NCI-H146 treated with DMSO at 0.1 percent for 48 hours (cell line): ENCODE measurements at regions not wholly inside any gene's neighbourhood (a gene's known extent, or its start where the extent isn't known, plus 50 kb on each side); places are given as distances from the start of the nearest gene placed in this dataset.

Source experiments
- DNase-seq: peaks from one replicate; lab custom pipeline; 2025; ENCODE audit not compliant: unreplicated experiment; lab: John Stamatoyannopoulos, UW

GRCh38 chr6:44603044-44603686 is 215.7 kb downstream of the CDC5L start:
- DNase-seq = no peak

DNA sequence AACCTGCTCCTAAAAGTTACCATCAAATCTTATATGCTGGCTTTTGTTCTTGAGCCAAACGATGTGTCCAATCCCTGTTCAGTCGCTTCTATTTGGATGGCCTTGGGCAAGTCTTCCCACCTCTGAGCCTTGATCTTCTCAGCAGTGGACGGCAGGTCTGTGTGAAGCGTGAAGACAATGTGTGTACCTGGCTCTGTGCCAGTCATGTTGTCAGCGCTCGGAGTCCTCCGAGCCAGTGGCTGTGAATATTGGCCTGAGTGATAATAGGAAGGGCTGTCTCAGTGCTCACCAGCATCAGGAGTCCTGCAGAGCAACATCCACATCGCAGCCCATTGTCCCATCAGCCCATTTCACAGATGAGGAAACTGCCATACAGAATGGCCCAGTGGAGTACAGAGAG is 219.0 kb downstream of the CDC5L start:
- no peak for DNase-seq

- no peak for DNase-seq
Measured at GRCh38 chr6:44606976-44607375, 219.5 kb downstream of the CDC5L start.

GRCh38 chr6:44608175-44608574 is 220.7 kb downstream of the CDC5L start:
- no peak for DNase-seq

GRCh38 chr6:44609051-44609612 is 221.6 kb downstream of the CDC5L start:
- no peak for DNase-seq

DNA sequence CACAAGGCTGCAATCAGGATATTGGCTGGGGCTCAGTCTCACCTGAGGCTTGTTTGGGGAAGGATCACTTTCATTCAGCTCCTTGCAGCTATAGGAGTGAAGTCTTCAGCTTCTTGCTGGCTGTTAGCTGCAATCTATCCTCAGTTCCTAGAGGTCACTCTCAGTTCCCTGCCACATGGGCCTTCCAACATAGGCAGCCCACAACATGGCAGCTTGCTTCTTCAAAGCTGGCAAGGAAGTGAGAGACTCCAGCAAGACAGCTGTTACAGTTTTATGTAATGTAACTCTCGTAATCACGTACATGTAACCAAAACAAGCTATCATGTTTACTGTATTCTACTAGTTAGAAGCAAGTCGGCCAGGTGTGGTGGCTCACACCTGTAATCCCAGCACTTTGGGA is 226.9 kb downstream of the CDC5L start:
- no peak for DNase-seq

DNA sequence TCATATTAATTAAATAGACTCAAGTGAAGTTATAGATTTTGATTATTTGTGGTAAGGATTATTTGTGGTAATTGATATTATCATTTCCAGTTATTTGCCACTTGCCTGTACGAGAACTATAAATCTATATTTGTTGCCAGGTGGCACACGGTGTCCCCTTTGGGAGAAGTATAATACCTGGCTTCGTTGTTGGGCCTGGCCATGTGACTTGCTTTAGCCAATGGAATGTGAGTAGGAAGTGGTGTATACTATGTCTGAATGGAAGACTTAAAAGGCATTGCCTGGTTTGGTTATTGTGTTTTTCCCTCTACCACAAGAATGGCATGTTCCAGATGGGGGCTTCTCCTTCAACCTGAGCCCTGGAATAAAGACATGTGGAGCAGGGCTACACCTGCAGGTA is 228.1 kb downstream of the CDC5L start:
- no peak for DNase-seq

- no peak for DNase-seq
Measured at GRCh38 chr6:44617416-44617815, 229.9 kb downstream of the CDC5L start.

GRCh38 chr6:44618371-44618770 is 230.9 kb downstream of the CDC5L start:
- DNase-seq = no peak

- DNase-seq = no peak
Measured at GRCh38 chr6:44620922-44621321, 233.4 kb downstream of the CDC5L start.

GRCh38 chr6:44621846-44622245 is 234.3 kb downstream of the CDC5L start:
- no peak for DNase-seq

- no peak for DNase-seq
Measured at GRCh38 chr6:44622555-44622954, 235.0 kb downstream of the CDC5L start.

- DNase-seq = no peak
Measured at GRCh38 chr6:44622956-44623355, 235.4 kb downstream of the CDC5L start.

- DNase-seq = no peak
Measured at GRCh38 chr6:44624226-44624625, 236.7 kb downstream of the CDC5L start.

DNA sequence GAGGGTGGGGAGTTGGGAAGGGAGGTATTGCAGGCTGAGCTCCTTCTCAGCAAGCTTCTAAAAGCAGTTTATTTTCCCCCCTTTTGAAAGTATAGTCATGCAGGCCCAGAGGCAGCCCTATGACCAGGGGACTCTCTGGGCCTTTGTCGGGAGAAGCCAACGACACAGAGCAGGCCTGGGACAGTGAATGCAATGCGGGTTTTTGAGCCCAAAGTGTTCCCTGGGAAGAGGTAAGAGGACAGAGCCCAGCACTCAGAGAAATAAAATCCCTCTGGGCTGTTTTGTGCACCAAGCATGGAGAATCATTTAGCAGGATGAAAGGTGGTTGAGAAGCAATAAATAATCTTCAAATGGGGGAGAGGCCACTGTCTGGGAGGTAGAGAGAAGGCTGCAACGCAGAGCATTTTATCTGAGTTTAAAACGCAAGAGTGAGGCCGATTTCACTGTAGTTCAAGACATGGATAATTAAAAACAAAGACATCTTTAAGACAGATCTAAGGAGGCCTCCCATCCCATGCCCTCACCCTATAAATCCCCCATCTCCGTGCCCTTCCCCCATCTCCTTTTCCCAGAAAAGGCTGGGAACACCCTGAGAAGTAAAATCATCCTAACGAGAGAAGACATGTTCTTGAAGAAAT is 237.5 kb downstream of the CDC5L start:
- no peak for DNase-seq

GRCh38 chr6:44625996-44626395 is 238.5 kb downstream of the CDC5L start:
- DNase-seq = no peak

GRCh38 chr6:44626616-44627015 is 239.1 kb downstream of the CDC5L start:
- no peak for DNase-seq

DNA sequence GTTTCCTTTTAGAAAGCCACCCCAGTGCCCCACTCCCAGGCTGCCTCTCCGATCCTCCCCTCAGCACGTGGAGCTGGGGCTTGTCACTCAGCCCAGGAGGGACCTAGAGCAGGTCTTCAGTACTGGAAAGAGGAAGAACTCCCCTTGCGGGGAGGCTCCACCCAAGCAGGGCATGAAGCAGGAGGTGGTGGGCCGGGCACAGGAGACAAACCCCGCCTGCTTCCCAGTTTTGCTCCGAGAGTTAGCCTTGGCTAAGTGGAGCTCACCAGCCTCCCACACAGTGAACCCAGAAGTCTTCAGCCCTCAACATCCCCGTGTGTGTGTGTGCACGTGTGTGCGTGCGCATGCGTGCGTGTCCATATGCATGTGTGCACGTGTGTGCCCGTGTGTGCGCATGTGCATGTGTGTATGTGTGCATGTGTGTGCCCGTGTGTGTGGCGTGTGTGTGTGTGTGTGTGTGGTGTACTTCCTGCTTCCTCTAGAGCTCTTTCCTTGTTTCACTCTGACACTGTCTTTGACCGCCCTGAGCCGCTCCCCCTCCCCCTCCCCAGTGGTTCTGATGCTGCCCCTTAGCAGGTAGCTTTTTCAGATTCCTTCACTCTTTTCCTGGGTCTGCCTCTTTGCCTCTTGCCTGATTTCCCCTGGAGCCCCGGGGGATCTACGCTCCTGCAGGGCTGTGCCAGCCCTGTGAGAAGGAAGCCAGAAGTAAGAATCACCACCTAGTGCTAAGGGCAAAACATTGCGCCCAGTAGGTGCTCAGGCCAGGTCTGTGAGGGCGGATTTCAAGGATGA is 239.8 kb downstream of the CDC5L start:
- DNase-seq = no peak

- no peak for DNase-seq
Measured at GRCh38 chr6:44627883-44628271, 240.4 kb downstream of the CDC5L start.

- DNase-seq = no peak
Measured at GRCh38 chr6:44628347-44628746, 240.8 kb downstream of the CDC5L start.

- no peak for DNase-seq
Measured at GRCh38 chr6:44629636-44630035, 242.1 kb downstream of the CDC5L start.
